GM12872 (cell line): ENCODE measurements at regions not wholly inside any gene's neighbourhood (a gene's known extent, or its start where the extent isn't known, plus 50 kb on each side); places are given as distances from the start of the nearest gene placed in this dataset.

Source experiments
- CTCF ChIP-seq: IDR thresholded peaks from 3 replicates; pipeline ENCODE4 v1.5.1; 2011; ENCODE audit warnings: low read depth, mild to moderate bottlenecking, low read length, moderate library complexity; ENCODE audit not compliant: insufficient read depth

- no peak for TF ChIP-seq CTCF
These were observed 509.7 kb upstream of the SULF2 start for GRCh38 chr20:48294942-48295341.

GRCh38 chr20:48294196-48294595, 508.9 kb upstream of the SULF2 start:
- no peak for TF ChIP-seq CTCF

- no peak for TF ChIP-seq CTCF
These were observed 508.4 kb upstream of the SULF2 start for GRCh38 chr20:48293671-48294070.

- TF ChIP-seq CTCF = no peak
These were observed 507.5 kb upstream of the SULF2 start for GRCh38 chr20:48292806-48293205.

- TF ChIP-seq CTCF = no peak
These were observed 506.6 kb upstream of the SULF2 start for GRCh38 chr20:48291896-48292295.

GRCh38 chr20:48288930-48289507, 503.7 kb upstream of the SULF2 start:
- no peak for TF ChIP-seq CTCF

GRCh38 chr20:48287552-48288170, 502.4 kb upstream of the SULF2 start:
- no peak for TF ChIP-seq CTCF

GRCh38 chr20:48287021-48287494, 501.8 kb upstream of the SULF2 start:
- no peak for TF ChIP-seq CTCF
